IPS DF 6.9 (cell line): ENCODE measurements at regions not wholly inside any gene's neighbourhood (a gene's known extent, or its start where the extent isn't known, plus 50 kb on each side); places are given as distances from the start of the nearest gene placed in this dataset.
A peak's percentile ranks its signal among the peaks of the same experiment; 100 is the strongest.

Experiments used
- DNase-seq: peaks from one replicate; pipeline ENCODE4 v3.0.0-alpha.2; 2013; ENCODE audit warnings: low read depth, low spot score
- H3K27ac ChIP-seq: one replicate; pipeline ENCODE4 v1.5.1; 2013; ENCODE audit warnings: low read length, control low read depth
- H3K27me3 ChIP-seq: 2 replicates; pipeline ENCODE4 v1.6.1; 2013; ENCODE audit warnings: mild to moderate bottlenecking, low read length; ENCODE audit not compliant: control insufficient read depth, insufficient read depth
- H3K36me3 ChIP-seq: 2 replicates; pipeline ENCODE4 v1.6.1; 2013; ENCODE audit warnings: low read length; ENCODE audit not compliant: control insufficient read depth, insufficient read depth
- H3K4me1 ChIP-seq: 2 replicates; pipeline ENCODE4 v1.6.1; 2013; ENCODE audit warnings: low read length; ENCODE audit not compliant: control insufficient read depth, insufficient read depth
- H3K4me3 ChIP-seq: 2 replicates; pipeline ENCODE4 v1.5.1; 2013; ENCODE audit warnings: mild to moderate bottlenecking, low read length
- H3K9me3 ChIP-seq: 2 replicates; pipeline ENCODE4 v1.6.1; 2013; ENCODE audit warnings: low read length, inconsistent platforms; ENCODE audit not compliant: control insufficient read depth, insufficient read depth
- WGBS: extraction: QIAGEN DNeasy Blood & Tissue Kit; methylation state at CpG from one replicate; pipeline ENCODE4 v1.1.7; 2013; ENCODE audit warnings: mixed read lengths, missing lambda C conversion rate; ENCODE audit not compliant: insufficient read length, insufficient coverage; 5-methylcytosine and 5-hydroxymethylcytosine counted together

- Histone ChIP-seq H3K4me3 (no peak overlapping the region), H3K4me1 (peaks cover 2% of the 10 kb centered on the region; the same call in 1 of the 2 replicates), H3K27me3 (no peaks in the 10 kb centered on the region; the same call in 1 of the 2 replicates), H3K36me3 (no peaks in the 10 kb centered on the region), H3K9me3 (no peaks in the 10 kb centered on the region), H3K27ac (no peak overlapping the region)
- DNase-seq, result no peak
- WGBS, result no CpG with 5 or more reads among the region's 2 CpGs
Observed at GRCh38 chr6:106003268-106003987, 82.7 kb upstream of the PRDM1 start.

GRCh38 chr6:106002005-106002404 lies 84.1 kb upstream of the PRDM1 start:
- no peak overlapping the region for H3K27ac ChIP-seq
- no peak overlapping the region for H3K4me3 ChIP-seq
- no peaks in the 10 kb centered on the region for H3K36me3 ChIP-seq
- peaks cover 3% of the 10 kb centered on the region; the same call in 1 of the 2 replicates for H3K27me3 ChIP-seq
- no CpG with 5 or more reads among the region's 1 CpG for WGBS
- peaks cover 2% of the 10 kb centered on the region; the same call in 1 of the 2 replicates for H3K4me1 ChIP-seq
- H3K9me3 ChIP-seq, result no peaks in the 10 kb centered on the region
- DNase-seq, result no peak

- Histone ChIP-seq H3K9me3 (no peaks in the 10 kb centered on the region), H3K27ac (no peak overlapping the region), H3K36me3 (no peaks in the 10 kb centered on the region), H3K4me1 (peaks cover 2% of the 10 kb centered on the region; the same call in 1 of the 2 replicates), H3K27me3 (peaks cover 9% of the 10 kb centered on the region; the same call in 1 of the 2 replicates), H3K4me3 (no peak overlapping the region)
- WGBS, result no CpG with 5 or more reads among the region's 2 CpGs
- DNase-seq, result no peak
Observed at GRCh38 chr6:106000935-106001334, 85.2 kb upstream of the PRDM1 start.

GRCh38 chr6:105997482-105997881 lies 88.7 kb upstream of the PRDM1 start:
- Histone ChIP-seq H3K4me3 (no peak overlapping the region), H3K36me3 (no peaks in the 10 kb centered on the region), H3K27ac (no peak overlapping the region), H3K9me3 (no peaks in the 10 kb centered on the region), H3K27me3 (peaks cover 32% of the 10 kb centered on the region), H3K4me1 (no peaks in the 10 kb centered on the region)
- no peak for DNase-seq
- no CpG with 5 or more reads among the region's 4 CpGs for WGBS

GRCh38 chr6:105995391-105995865 lies 90.7 kb upstream of the PRDM1 start:
- DNase-seq, result no peak
- peaks cover 41% of the 10 kb centered on the region for H3K27me3 ChIP-seq
- no CpG with 5 or more reads among the region's 6 CpGs for WGBS
- H3K4me3 ChIP-seq, result no peak overlapping the region
- no peaks in the 10 kb centered on the region for H3K4me1 ChIP-seq
- no peaks in the 10 kb centered on the region for H3K9me3 ChIP-seq
- H3K27ac ChIP-seq, result no peak overlapping the region
- no peaks in the 10 kb centered on the region for H3K36me3 ChIP-seq

GRCh38 chr6:105994591-105995390 lies 91.3 kb upstream of the PRDM1 start:
- Histone ChIP-seq H3K27me3 (peaks cover 47% of the 10 kb centered on the region), H3K9me3 (no peaks in the 10 kb centered on the region), H3K4me1 (no peaks in the 10 kb centered on the region), H3K36me3 (no peaks in the 10 kb centered on the region), H3K27ac (no peak overlapping the region), H3K4me3 (peak overlapping the region; percentile 54)
- DNase-seq, result no peak
- no CpG with 5 or more reads among the region's 57 CpGs for WGBS

GRCh38 chr6:105994118-105994590 lies 92.0 kb upstream of the PRDM1 start:
- Histone ChIP-seq H3K36me3 (no peaks in the 10 kb centered on the region), H3K27ac (no peak overlapping the region), H3K27me3 (peaks cover 52% of the 10 kb centered on the region), H3K4me3 (peak overlapping the region; percentile 54; the same call in 1 of the 2 replicates), H3K4me1 (no peaks in the 10 kb centered on the region), H3K9me3 (no peaks in the 10 kb centered on the region)
- no CpG with 5 or more reads among the region's 44 CpGs for WGBS
- no peak for DNase-seq

- Histone ChIP-seq H3K27ac (no peak overlapping the region), H3K9me3 (no peaks in the 10 kb centered on the region), H3K27me3 (peaks cover 57% of the 10 kb centered on the region), H3K4me1 (no peaks in the 10 kb centered on the region), H3K36me3 (no peaks in the 10 kb centered on the region), H3K4me3 (no peak overlapping the region; the same call in 1 of the 2 replicates)
- WGBS, result no CpG with 5 or more reads among the region's 23 CpGs
- DNase-seq, result no peak
Observed at GRCh38 chr6:105993341-105994117, 92.6 kb upstream of the PRDM1 start.

- WGBS, result no CpG with 5 or more reads among the region's 34 CpGs
- DNase-seq, result no peak
- H3K27ac ChIP-seq, result no peak overlapping the region
- H3K36me3 ChIP-seq, result no peaks in the 10 kb centered on the region
- no peaks in the 10 kb centered on the region for H3K4me1 ChIP-seq
- H3K27me3 ChIP-seq, result peaks cover 60% of the 10 kb centered on the region
- no peaks in the 10 kb centered on the region for H3K9me3 ChIP-seq
- peak overlapping the region; percentile 27; the same call in 1 of the 2 replicates for H3K4me3 ChIP-seq
Observed at GRCh38 chr6:105992315-105992961, 93.7 kb upstream of the PRDM1 start.
